ENCODE measurements at regions not wholly inside any gene's neighbourhood (a gene's known extent, or its start where the extent isn't known, plus 50 kb on each side); places are given as distances from the start of the nearest gene placed in this dataset.

DNA sequence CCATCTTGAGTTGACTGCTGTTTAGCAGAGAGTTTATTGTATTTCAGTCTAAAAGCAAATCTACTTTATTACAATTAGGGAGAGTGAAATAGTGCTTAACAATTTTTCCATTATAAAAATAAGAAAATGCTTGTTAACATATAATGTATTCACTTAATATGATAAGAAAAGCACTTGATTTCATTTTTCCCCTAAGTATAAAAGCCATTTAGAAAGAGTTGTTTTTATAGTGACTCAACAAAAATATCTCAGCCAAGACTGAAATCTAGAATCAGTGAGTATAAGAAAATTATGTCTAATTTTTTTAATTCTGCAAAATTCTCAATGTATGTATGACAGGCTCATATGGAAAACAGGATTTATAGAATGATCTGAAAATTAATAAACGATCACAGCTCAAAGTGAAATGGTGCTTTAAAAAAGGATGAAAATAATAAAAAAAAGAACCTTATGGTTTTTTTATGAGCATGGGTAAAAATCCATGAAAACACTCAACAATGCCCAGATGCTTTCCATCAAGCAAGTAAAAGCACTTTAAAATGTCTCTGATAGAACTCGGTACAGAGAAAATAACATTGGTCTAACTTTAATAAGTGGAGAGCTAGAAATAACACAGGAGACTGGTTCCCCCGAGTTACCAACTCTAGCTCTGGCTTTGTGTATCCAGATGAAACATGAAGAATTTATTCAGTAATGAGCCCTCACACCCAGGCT is 1057.8 kb upstream of the WWC1 start:
- no peak overlapping the region for H3K27ac ChIP-seq
- TF ChIP-seq, protein P1, sequence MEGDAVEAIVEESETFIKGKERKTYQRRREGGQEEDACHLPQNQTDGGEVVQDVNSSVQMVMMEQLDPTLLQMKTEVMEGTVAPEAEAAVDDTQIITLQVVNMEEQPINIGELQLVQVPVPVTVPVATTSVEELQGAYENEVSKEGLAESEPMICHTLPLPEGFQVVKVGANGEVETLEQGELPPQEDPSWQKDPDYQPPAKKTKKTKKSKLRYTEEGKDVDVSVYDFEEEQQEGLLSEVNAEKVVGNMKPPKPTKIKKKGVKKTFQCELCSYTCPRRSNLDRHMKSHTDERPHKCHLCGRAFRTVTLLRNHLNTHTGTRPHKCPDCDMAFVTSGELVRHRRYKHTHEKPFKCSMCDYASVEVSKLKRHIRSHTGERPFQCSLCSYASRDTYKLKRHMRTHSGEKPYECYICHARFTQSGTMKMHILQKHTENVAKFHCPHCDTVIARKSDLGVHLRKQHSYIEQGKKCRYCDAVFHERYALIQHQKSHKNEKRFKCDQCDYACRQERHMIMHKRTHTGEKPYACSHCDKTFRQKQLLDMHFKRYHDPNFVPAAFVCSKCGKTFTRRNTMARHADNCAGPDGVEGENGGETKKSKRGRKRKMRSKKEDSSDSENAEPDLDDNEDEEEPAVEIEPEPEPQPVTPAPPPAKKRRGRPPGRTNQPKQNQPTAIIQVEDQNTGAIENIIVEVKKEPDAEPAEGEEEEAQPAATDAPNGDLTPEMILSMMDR (conservative IDR thresholded peaks at IDR 0.05): no peak

DNA sequence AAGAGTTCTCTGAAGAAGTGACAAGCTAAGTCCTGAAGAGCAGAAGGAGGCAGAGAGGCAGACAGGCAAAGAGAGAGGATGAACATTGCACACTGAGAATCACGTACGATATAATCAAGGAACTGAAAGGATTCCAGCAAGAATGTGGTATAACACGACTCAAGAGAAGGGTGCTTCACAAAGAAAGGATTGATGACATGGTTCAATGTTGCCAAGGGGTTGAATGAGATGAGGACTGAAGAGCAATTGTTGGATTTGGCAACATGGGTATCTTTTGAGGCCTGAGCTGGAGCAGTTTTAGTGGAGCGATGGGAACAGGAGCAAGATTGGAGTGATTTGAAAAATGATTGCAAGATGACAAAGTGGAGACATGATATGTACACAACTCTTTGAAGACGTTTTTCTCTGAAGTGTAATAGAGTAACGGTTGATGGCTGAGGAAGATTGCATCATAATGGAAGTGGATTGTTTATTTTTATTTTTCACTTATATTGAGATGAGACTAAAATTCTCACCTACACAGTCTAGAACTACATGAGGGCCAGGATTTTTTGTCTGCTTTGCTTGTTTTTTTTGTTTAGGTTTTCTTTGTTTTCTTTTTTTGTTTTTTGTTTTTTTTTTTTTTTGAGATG is 1049.9 kb upstream of the WWC1 start:
- H3K27ac ChIP-seq: no peak overlapping the region
- TF ChIP-seq, protein P1 (conservative IDR thresholded peaks at IDR 0.05): no peak

DNA sequence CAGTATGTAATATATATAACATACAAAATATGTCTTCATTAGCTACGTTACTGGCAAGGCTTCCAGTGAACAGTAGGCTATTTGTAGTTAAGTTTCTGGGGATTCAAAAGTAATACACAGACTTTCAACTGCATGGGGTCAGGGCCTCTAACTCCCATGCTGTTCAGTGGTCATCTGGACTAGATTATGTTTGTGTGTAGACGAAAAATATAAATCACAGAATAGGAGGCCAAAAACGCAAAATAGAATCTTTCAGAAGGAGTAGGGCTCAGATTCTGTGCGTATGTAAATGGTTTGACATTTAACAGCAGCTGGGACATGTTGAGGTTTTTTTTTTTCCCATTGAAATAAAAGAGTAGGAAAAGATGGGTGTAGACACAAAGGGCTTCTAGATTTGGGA is 1048.7 kb upstream of the WWC1 start:
- H3K27ac ChIP-seq: no peak overlapping the region

DNA sequence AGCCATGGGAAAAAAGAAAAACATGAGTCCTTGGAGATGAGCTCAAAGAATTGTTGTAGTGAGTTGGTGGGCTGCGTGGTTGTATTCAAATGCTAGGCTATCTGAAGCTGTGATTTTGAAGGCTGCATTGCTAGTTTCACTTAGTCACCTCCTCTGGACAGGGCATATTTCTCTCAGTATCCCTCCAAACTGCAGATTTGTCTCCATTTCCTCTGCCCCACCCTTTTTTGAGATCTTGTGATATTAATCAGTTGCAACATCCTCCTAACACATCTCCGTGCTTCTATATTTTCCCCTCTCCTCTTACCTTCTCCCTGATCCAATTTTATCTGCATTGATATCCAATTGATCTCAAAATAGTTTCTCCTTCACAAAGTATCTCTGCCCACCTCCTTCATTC is 1048.0 kb upstream of the WWC1 start:
- H3K27ac ChIP-seq: no peak overlapping the region
- TF ChIP-seq, protein P1 (conservative IDR thresholded peaks at IDR 0.05): no peak

More for the DNA sequence above, 1048.7 kb upstream of the WWC1 start:
- TF ChIP-seq, protein P1 (conservative IDR thresholded peaks at IDR 0.05): no peak

DNA sequence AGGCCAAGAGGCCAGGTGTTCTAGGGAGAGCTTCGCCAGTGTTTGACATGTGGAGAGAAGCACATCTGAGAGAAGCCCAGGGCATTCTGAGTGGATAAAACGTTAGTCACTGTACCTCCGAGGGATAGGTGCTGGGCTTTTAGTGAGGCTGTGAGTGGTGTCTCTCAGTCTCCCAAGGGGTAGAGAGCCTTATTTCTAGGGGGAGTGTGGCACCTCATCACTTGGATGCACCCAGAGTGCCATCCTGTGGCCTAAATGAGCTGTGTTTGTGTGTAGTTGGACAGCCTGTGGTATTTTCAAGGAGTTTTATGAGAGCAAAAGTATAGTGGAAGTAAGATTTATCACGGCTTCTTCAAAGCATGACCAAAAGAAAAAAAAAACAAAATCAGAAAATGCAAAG is 1046.9 kb upstream of the WWC1 start:
- TF ChIP-seq, protein P1 (conservative IDR thresholded peaks at IDR 0.05): peak; percentile 68
- peak overlapping the region; percentile 7; the same call in 1 of the 2 replicates for H3K27ac ChIP-seq

DNA sequence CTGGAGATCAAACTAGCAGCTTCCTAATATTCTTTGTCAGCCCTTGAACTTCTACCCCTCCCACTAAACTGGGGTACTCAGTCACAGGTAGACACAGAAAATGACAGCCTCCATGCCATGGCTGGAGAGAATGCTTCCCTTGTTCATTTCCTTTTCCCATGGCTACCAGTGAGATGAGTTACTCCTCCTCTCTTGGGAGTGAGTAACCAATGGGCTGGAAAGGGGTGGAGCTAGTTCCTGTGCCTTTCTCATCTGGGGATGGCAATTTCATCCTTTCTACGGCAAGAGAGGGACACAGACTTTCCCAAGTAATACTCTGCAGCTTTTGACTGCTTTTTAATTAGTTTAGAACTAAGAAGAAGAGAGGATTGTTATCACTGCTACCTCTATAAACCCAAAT is 1045.6 kb upstream of the WWC1 start:
- H3K27ac ChIP-seq: no peak overlapping the region
- TF ChIP-seq, protein P1 (conservative IDR thresholded peaks at IDR 0.05): no peak

DNA sequence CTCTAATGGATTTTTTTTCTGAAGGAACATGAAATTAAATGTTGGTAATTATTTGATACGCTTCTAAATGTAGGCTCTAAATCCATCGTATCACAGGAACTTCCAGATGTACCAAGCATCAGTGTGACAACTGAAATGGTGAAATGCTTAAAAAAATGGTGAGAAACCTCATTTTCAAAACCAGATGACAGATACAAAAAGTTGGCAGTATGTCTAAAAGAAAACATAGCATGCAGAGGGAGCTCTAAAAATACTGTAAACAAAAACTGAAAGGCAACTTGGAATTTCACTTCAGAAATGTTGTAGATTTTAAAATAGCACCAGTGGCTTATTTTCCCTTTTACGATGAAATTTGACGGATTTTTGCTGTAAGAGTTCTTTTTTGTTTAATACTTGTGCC is 1043.6 kb upstream of the WWC1 start:
- TF ChIP-seq, protein P1 (conservative IDR thresholded peaks at IDR 0.05): no peak

More for the DNA sequence above, 1043.6 kb upstream of the WWC1 start:
- no peak overlapping the region for H3K27ac ChIP-seq
